ENCODE measurements at regions not wholly inside any gene's neighbourhood (a gene's known extent, or its start where the extent isn't known, plus 50 kb on each side); places are given as distances from the start of the nearest gene placed in this dataset.

DNA sequence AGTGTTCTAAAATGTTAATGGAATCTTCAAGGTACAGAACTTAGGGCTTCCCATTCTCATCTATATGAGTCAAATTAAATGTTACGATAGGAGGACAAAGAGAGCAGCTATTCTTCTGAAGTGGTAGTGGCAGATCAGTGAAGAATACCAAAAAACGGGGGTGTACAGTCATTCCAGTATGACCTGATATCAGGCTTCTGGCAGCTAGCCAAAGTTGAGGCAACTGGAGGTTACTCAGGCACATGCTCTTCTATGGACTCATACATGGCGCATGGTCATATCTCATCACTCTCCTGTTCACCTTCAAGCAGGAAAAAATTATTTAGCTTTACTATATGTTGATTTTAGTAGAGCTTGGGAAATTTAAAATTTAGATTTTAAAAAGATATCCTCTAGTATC, 1608.8 kb downstream of the GRIK2 start:
- DNase-seq (ENCODE audit: low spot score), result no peak
- TF ChIP-seq, protein P1, sequence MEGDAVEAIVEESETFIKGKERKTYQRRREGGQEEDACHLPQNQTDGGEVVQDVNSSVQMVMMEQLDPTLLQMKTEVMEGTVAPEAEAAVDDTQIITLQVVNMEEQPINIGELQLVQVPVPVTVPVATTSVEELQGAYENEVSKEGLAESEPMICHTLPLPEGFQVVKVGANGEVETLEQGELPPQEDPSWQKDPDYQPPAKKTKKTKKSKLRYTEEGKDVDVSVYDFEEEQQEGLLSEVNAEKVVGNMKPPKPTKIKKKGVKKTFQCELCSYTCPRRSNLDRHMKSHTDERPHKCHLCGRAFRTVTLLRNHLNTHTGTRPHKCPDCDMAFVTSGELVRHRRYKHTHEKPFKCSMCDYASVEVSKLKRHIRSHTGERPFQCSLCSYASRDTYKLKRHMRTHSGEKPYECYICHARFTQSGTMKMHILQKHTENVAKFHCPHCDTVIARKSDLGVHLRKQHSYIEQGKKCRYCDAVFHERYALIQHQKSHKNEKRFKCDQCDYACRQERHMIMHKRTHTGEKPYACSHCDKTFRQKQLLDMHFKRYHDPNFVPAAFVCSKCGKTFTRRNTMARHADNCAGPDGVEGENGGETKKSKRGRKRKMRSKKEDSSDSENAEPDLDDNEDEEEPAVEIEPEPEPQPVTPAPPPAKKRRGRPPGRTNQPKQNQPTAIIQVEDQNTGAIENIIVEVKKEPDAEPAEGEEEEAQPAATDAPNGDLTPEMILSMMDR (IDR thresholded peaks at IDR 0.05; ENCODE audit: extremely low read depth, missing control alignments), result no peak

DNA sequence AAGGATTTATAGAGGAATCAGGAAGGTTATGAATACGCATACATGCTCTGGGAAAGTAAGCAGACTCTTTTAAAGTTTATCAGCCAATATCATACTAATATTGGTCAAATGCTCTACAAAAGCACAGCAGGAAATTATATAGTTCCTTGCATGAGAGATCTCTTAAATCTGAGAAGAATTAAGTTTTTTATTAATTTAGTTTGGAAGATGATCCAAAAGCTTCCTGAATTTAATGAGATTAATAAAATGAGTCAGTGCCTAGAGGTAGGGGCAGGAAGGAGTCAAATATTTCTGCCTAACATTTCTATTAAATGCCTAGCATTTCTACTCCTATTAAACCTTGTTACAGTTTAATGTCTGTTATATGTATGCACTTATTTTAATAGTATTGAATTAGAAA, 1608.2 kb downstream of the GRIK2 start:
- TF ChIP-seq, protein P1 (IDR thresholded peaks at IDR 0.05; ENCODE audit: extremely low read depth, missing control alignments), result no peak
- DNase-seq (ENCODE audit: low spot score), result no peak

DNA sequence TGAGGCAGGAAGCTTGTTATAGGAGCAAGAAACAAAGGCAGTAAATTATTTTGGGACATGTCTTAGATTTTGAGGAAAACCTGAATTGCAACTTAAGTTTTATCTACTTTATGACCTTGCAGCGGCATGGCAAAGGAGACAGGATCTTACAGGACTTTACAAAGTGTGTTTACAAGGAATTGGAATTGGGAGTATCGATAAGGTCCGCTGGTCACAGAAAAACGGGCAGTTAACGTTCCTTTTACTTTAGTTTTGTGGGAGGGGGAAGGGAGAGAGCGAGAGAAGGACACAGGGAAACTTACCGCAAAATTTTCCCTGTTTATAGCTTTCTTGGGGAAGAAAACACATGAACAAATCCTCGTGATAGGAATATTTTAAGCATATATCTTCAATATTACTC, 1607.2 kb downstream of the GRIK2 start:
- no peak for DNase-seq (ENCODE audit: low spot score)
- TF ChIP-seq, protein P1 (IDR thresholded peaks at IDR 0.05; ENCODE audit: extremely low read depth, missing control alignments), result no peak

DNA sequence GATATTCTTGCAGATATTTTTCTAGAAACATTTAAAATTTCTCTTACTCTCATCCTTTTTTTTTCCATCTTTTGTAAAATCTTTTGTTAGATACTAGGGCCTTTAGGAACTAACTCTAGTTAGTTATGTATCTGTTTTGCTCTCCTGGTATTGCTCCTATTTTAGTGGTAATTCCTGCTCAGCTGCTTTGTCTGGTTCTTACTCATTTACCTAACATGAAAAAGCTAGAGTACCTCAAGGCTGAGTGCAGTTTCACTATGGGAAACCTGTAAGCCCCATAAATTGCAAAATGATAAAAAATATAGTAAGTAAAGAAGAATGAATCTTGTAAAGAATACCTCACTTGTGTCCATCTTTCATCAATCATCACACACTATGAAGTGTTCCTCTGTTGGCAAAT, 1602.0 kb downstream of the GRIK2 start:
- DNase-seq (ENCODE audit: low spot score), result no peak
- TF ChIP-seq, protein P1 (IDR thresholded peaks at IDR 0.05; ENCODE audit: extremely low read depth, missing control alignments), result no peak

DNA sequence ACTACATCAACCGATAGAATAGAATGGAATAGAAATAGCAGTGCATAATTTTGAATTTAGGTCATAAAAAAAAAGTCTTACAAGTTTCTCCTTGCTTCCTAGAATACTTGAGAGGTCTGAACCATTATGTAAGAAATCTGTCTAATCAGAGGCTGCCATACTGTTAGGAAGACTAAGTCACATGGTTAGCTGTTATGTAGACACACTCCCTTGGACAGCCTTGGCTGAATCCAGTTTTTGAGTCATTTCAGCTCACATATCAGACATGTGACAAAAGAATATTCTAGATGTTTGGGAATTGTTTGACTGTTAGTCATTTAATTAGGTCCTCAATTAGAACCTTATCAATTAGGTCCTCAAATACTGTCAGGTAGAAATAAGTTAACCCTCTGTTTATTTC, 1601.4 kb downstream of the GRIK2 start:
- no peak for DNase-seq (ENCODE audit: low spot score)
- TF ChIP-seq, protein P1 (IDR thresholded peaks at IDR 0.05; ENCODE audit: extremely low read depth, missing control alignments), result no peak

DNA sequence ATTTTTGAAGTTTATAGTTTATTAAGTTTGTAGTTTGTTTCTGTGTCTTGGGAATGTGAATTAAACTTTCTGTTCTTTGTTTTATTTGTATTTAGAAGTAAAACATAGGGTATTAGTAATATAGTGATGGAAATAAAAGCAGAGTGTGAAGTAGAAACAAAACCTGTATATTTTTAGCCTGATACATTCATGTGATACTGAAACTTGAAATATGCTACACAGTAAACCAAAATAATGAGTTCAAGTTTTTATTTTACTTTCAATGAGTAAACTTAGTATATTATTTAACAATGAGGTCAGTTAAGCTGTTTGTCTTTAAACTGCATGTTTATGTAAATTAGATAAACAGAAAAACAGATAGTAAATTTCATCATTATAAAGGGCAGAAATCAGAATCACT, 1592.6 kb downstream of the GRIK2 start:
- DNase-seq (ENCODE audit: low spot score), result no peak
- TF ChIP-seq, protein P1 (IDR thresholded peaks at IDR 0.05; ENCODE audit: extremely low read depth, missing control alignments), result no peak

DNA sequence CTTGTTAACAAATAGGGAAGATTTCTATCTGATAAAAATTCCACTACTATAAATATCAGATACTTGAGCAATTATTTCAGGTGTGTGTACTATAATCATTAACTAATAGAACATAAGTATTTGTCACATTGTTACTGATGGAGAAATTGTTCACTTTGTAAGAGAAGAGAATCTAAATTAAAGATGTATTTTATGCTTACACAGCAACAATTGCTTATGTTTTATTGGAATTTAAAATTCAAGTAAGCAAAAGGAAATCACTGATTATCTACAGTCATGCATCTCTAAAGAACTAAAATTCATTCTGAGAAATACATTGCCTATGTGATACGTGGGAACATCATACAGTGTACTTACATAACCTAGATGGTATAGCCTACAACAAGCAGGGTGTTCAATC, 1590.8 kb downstream of the GRIK2 start:
- TF ChIP-seq, protein P1 (IDR thresholded peaks at IDR 0.05; ENCODE audit: extremely low read depth, missing control alignments), result no peak
- DNase-seq (ENCODE audit: low spot score), result no peak
